G401.6 (cell line): ENCODE measurements at regions not wholly inside any gene's neighbourhood (a gene's known extent, or its start where the extent isn't known, plus 50 kb on each side); places are given as distances from the start of the nearest gene placed in this dataset.
"Not testable (repeated sequence)": the region's sequence is repeated elsewhere in the genome, so short reads cannot be mapped to it uniquely, and the experiment has no call there.

Experiments used
- FAIRE-seq: peaks from 2 replicates; lab custom pipeline; 2012; peaks lifted over from hg19 to GRCh38; lab: Jason Lieb, UNC

GRCh38 chr5:168072665-168073064 is 218.8 kb upstream of the WWC1 start:
- FAIRE-seq, result no peak

GRCh38 chr5:168073311-168073710 is 218.1 kb upstream of the WWC1 start:
- no peak for FAIRE-seq

GRCh38 chr5:168073991-168074800 is 217.2 kb upstream of the WWC1 start:
- peak; percentile 11 for FAIRE-seq

DNA sequence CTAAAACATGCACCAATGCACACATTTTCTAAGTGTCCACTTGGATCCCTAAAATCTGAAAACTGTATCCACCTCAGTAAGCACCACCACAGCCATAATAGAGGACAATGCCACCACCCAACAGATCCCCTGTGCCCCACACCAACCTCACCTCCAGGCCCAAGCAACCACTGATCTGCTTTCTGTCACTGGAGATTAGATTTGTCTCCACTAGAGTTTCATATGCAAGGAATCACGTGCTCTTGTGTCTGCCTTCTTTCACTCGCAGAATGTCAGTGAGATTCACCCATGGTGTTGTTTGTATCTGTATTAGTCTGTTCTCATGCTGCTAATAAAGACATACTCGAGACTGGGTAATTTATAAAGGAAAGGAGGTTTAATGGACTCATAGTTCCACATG is 216.1 kb upstream of the WWC1 start:
- no peak for FAIRE-seq

DNA sequence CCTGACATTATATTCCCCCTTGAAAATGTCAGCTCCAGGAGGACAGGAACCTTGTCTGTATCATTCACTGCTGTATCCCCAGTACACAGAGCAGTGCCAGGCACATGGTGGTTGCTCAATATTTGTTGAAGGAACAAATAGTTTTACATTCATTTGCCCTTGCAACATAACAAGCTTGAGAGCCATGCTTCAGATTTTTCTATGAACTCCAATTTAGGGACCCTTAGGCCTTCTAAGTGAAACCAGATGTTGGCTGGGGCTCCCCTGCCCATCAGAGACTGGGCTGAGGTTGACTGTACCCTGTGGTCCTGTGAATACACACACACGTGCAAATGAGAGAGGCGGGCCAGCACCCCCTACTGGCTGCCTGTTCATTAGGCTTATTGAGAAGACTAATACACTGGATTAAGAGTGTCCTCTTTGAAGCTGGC is 214.9 kb upstream of the WWC1 start:
- FAIRE-seq, result peak; percentile 36

DNA sequence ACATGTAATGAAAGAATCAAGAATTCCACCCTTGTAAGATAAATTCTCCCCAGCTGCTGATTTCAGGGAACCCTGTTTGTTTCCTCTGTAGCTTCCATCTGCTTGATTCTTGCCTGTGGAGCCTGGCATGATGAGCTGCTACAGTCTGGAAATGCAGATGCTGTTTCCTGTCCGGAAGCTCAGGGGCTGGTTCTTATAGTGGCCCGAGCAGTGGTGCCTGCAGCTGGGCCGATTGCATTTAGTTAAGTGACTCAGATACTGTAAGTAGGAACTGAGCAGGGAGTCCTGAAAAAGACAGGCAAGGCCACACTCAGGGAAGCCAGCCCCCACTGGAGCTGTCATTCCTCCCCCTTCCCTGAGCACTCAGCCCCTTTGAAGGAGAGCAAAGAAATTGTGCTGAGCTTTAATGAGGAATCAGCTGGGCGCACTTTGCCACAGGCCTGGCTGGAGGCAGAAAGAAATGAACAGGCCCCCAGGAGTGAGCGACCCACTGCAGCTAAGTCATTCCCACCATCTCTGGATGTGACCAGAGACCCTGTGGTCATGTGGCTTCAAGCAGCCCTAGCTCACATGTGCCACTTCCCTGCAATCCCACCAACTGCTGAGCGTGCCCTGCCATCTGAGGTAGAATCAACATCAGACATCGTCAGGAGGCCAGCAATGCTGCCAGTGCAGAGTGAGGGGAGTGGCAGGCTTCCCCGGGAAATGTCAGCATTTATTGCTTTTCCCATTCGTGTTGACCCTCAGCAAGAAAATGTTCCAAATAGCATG is 206.0 kb upstream of the WWC1 start:
- no peak for FAIRE-seq

GRCh38 chr5:168086104-168086610 is 205.3 kb upstream of the WWC1 start:
- FAIRE-seq, result peak; percentile 99

- FAIRE-seq, result no peak
Observed at GRCh38 chr5:168086746-168087145, 204.7 kb upstream of the WWC1 start.

DNA sequence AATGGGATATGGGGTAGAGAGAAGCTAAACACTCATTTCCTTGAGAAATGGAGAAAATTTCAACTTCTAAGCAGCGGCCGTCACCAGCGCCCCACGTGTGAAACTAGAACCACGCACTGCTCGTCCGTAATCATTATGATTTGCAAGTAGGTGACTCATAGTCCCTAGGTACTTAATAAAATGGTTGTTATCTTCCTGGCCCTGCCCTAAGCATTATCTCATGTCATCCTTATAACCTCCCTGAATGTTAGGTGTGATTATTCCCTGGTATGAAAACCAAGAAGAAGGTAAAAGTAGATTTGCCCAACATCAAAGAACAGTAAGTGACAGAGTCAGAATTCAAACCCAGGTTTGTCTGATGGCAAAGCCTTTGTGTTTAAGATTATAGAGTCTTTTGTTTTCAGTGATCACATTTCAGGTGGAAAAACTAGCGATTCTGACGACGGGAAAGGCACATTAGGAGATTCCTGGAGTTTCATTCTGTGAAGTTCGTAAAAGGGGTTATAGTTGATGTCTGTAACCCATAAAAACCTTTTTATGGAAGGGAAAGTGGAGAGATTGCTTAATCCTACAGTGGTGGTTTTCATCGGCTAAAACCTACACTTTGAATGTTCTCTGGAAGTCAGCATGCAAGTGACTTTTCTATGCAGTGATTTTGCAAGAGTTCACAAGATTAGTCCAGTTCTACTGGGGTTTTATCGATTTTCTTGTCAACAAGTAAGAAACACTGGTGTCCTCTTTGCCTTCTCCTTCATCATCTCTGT is 202.9 kb upstream of the WWC1 start:
- peak; percentile 99 for FAIRE-seq

DNA sequence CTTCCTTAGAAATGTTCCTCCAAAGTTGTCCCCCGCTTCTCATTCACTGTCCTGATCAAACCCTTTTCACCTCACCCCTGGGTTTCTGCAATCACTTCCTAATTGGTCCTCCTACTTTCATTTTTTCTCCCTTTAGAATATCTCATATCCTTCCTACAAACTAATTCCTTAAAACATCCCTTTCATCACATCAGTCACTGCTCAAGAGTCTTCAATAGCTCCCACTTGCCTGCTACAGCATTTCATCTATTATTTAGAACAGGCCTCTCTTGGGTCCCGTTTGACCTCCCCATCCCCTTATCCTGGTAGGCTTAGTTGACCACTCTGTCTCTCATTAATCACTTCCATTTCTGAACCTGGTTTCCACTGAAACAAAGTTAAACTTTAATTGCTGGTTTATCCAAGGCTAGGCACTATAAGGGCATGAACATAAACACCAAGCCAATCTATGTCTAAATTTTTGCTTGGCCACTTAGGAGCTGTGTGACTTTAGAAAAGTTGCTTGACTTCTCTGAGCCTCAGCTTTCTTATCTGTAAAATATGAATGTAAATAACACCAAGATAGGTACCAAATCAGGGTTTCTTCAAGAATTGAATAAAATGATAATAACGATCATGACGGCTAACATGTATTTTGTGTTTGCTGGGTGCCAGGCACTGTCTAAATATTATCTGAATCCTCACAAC is 202.1 kb upstream of the WWC1 start:
- no peak for FAIRE-seq

GRCh38 chr5:168092209-168093185 is 198.9 kb upstream of the WWC1 start:
- no peak for FAIRE-seq

- peak; percentile 46 for FAIRE-seq
Observed at GRCh38 chr5:168093200-168093910, 198.1 kb upstream of the WWC1 start.

- no peak for FAIRE-seq
Observed at GRCh38 chr5:168096525-168096924, 194.9 kb upstream of the WWC1 start.

DNA sequence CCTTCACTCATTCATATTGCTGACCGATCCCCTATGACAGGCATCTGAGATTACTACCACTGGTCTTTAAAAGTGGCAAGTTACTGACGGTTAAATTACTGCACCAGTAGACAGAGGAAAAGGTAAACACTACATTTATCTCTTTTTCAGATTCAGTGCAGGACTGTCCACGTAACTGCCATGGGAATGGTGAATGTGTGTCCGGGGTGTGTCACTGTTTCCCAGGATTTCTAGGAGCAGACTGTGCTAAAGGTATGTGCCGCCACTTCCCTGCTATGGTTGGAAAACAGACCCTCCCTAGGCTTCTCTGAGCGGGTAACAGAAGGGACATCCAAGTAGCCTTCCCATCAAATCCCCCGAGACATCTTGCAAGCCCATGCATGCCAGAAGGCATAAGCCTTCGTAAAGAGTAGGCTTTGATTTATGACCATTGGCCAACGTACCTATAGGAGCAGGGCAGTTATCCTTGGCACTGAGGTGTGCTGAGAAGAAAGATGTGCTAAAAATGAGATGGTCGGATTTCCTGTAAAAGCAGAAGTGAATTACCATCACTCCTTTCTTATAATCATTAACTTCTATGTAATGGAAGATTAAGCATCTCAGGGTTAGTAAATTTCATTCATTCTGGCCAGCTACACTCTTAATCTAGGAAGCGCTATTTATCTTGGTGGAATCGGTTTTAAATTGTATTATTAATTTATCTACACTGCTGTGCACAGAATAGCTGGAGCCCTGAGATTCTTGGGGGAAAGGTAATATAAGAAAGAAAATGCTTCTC is 193.4 kb upstream of the WWC1 start:
- FAIRE-seq, result no peak

- FAIRE-seq, result no peak
Observed at GRCh38 chr5:168101352-168101751, 190.1 kb upstream of the WWC1 start.

- FAIRE-seq, result not testable (repeated sequence)
Observed at GRCh38 chr5:168103018-168103417, 188.4 kb upstream of the WWC1 start.

DNA sequence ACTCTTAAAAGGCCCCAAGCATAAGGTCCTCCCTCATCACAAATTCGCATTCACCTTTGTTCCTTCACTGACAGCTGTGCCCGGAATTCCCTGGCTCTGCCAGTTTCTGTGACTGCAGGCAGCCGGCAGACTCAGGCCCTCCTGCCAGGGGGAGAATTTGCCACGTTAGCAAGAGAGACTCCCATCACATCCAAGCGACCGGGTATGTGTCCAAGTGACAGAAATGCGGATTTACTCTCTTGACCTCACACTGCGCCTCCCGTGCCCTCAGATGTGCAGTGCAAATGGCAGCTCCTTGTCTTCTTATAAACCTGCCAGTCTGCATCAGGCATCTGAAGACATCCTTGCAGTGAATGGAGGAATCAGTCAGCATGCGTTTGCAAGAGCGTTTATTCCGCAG is 187.1 kb upstream of the WWC1 start:
- FAIRE-seq, result no peak

DNA sequence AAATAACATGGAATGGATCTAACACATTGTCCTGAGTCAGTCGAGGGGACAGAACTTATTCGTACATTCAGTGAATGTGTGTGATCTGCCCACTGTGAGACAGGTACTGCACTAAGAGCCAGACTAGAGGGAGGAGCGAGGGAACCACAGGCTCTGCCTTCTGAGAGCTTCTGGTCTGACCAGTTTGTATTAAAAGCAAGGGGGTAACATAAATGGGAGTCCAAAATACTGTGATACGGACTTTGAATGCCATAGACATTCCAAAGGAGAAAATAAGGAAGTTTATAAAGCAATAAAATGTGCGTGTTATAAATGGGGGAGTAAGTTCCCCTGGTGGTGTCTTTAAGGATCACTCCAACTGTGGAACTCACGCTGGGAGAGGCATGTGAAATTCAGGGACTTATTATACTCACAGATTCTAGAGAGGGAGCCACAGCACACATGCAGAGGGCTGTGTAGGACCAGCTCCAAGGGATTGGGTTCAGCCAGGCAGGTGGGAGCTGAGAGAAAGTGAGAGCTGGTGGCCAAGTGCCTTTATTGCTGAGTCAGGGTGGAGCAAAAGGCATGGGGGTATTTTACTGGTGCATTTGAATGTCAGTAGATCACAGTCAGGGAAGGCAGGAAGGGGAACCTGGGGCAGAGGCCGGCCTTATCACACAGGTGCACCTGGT is 186.5 kb upstream of the WWC1 start:
- FAIRE-seq, result peak; percentile 100
